GM12878 (cell line): ENCODE measurements at regions not wholly inside any gene's neighbourhood (a gene's known extent, or its start where the extent isn't known, plus 50 kb on each side); places are given as distances from the start of the nearest gene placed in this dataset.

ENCODE experiments used
- ATAC-seq: fragments of 200-7000 bp; cut with Tn5 transposase; 3 replicates; pipeline ENCODE4 v1.9.1; 2020; ENCODE audit warnings: mild to moderate bottlenecking, moderate library complexity
- BruUV-seq: library from RNA; stranded (reverse); fragments of 400-500 nt; replicated peaks from 2 replicates; lab custom pipeline; 2021; lab: Mats Ljungman, UMichigan
- CTCF ChIA-PET: fragments of 300-600 bp; sonication (Branson Sonifier 250); formaldehyde crosslinking; extraction: SDS; loops from one replicate; lab custom pipeline; 2021; ENCODE audit warnings: inconsistent platforms; lab: Yijun Ruan, JAX
- POLR2A ChIA-PET: fragments of 350-600 bp; formaldehyde crosslinking; extraction: SDS; loops from one replicate; lab custom pipeline; 2021; ENCODE audit warnings: inconsistent platforms; lab: Charles Lee
- RAD21 ChIA-PET: fragments of 300-600 bp; sonication (Branson Sonifier 250); formaldehyde crosslinking; loops from one replicate; lab custom pipeline; 2023; ENCODE audit warnings: antibody characterized with exemption; ENCODE audit not compliant: unreplicated experiment; lab: Charles Lee
- SMC1A ChIA-PET: fragments of 300-600 bp; sonication (Branson Sonifier 250); formaldehyde crosslinking; loops from one replicate; lab custom pipeline; 2023; ENCODE audit not compliant: unreplicated experiment, uncharacterized antibody; lab: Charles Lee
- DNase-seq: peaks from one replicate; pipeline ENCODE4 v3.0.0-alpha.2; 2011; ENCODE audit warnings: low read depth, low spot score
- FAIRE-seq: peaks from 3 replicates; lab custom pipeline; 2011; peaks lifted over from hg19 to GRCh38; lab: Jason Lieb, UNC
- H2AFZ ChIP-seq: 2 replicates; pipeline ENCODE4 v1.6.0; 2011; ENCODE audit warnings: low read depth, low read length, control low read depth; ENCODE audit not compliant: control insufficient read depth
- H3K27ac ChIP-seq: 2 replicates; pipeline ENCODE4 v1.5.1; 2011; ENCODE audit warnings: control low read depth; ENCODE audit not compliant: control insufficient read depth, insufficient read depth
- H3K27me3 ChIP-seq, 2 experiments: replicated peaks in 1 of 2; 2 replicates each; pipeline versions ENCODE4 v1.6.0 to v1.6.1; 2011; ENCODE audit warnings: low read length in 1 of 2; ENCODE audit not compliant: control insufficient read depth in 2 of 2, insufficient read depth in 2 of 2
- H3K36me3 ChIP-seq, 2 experiments: 2 replicates each; pipeline ENCODE4 v1.5.1; 2011; ENCODE audit warnings: low read length in 1 of 2; ENCODE audit not compliant: control insufficient read depth in 2 of 2, insufficient read depth in 2 of 2
- H3K4me1 ChIP-seq: 2 replicates; pipeline ENCODE4 v1.6.1; 2011; ENCODE audit warnings: mild to moderate bottlenecking, low read length, moderate library complexity, mixed read lengths; ENCODE audit not compliant: control insufficient read depth, insufficient read depth
- H3K4me2 ChIP-seq: 2 replicates; pipeline ENCODE4 v1.6.0; 2011; ENCODE audit warnings: control low read depth; ENCODE audit not compliant: control insufficient read depth, insufficient read depth
- H3K4me3 ChIP-seq: fragments of 200-600 bp; sonication (generic); 2 replicates; pipeline ENCODE4 v1.5.1; 2016
- H3K79me2 ChIP-seq: 2 replicates; pipeline ENCODE4 v1.6.0; 2011; ENCODE audit warnings: low read length; ENCODE audit not compliant: control insufficient read depth, insufficient read depth
- H3K9ac ChIP-seq: 2 replicates; pipeline ENCODE4 v1.8.0; 2011; ENCODE audit warnings: low read length, control low read depth, mixed read lengths; ENCODE audit not compliant: control insufficient read depth, insufficient read depth
- H3K9me3 ChIP-seq: replicated peaks from 3 replicates; pipeline ENCODE4 v1.5.1; 2011; ENCODE audit warnings: mild to moderate bottlenecking, low read length; ENCODE audit not compliant: control insufficient read depth, insufficient read depth
- H4K20me1 ChIP-seq: 2 replicates; pipeline ENCODE4 v1.6.0; 2011; ENCODE audit not compliant: control insufficient read depth, insufficient read depth
- ATF3 ChIP-seq: IDR thresholded peaks from 2 replicates; pipeline ENCODE4 v1.6.1; 2011; ENCODE audit warnings: low read depth, mild to moderate bottlenecking, low read length, moderate library complexity, borderline replicate concordance; ENCODE audit errors: extremely low read depth
- CBX3 ChIP-seq: fragments of 200-600 bp; sonication (generic); IDR thresholded peaks from 2 replicates; pipeline ENCODE4 v1.6.1; 2016; ENCODE audit warnings: low read depth, borderline replicate concordance
- CHD1 ChIP-seq: IDR thresholded peaks from 2 replicates; pipeline ENCODE4 v1.6.1; 2012; ENCODE audit warnings: low read depth, low read length, improper control_type of control experiment
- ETV6 ChIP-seq, 2 experiments: fragments of 450-650 bp in 1 of 2; IDR thresholded peaks in 1 of 2; conservative IDR thresholded peaks in 1 of 2; 2 replicates each; pipeline ENCODE4 v1.6.1; 2014; ENCODE audit warnings: antibody characterized with exemption in 1 of 2, borderline replicate concordance in 1 of 2, low read depth in 1 of 2, mild to moderate bottlenecking in 1 of 2, moderate library complexity in 1 of 2
- GABPA ChIP-seq: IDR thresholded peaks from 2 replicates; pipeline ENCODE4 v1.6.1; 2014; ENCODE audit warnings: antibody characterized with exemption, low read depth, mild to moderate bottlenecking, inconsistent platforms
- HDGF ChIP-seq: fragments of 450-650 bp; IDR thresholded peaks from 2 replicates; pipeline ENCODE4 v1.6.1; 2016; ENCODE audit warnings: antibody characterized with exemption
- IKZF1 ChIP-seq: fragments of 450-650 bp; conservative IDR thresholded peaks from 2 replicates; pipeline ENCODE4 v1.6.1; 2017; ENCODE audit warnings: antibody characterized with exemption, mild to moderate bottlenecking
- MAX ChIP-seq: IDR thresholded peaks from 2 replicates; pipeline ENCODE4 v1.6.1; 2012; ENCODE audit warnings: low read depth, low read length, improper control_type of control experiment
- MEF2A ChIP-seq: IDR thresholded peaks from 2 replicates; pipeline ENCODE4 v1.6.1; 2011; ENCODE audit warnings: low read depth, mild to moderate bottlenecking, low read length, moderate library complexity; ENCODE audit not compliant: insufficient read depth
- MTA3 ChIP-seq: IDR thresholded peaks from 2 replicates; pipeline ENCODE4 v1.6.1; 2012; ENCODE audit warnings: low read length, inconsistent platforms, borderline replicate concordance
- NR2F1 ChIP-seq: fragments of 450-650 bp; conservative IDR thresholded peaks from 2 replicates; pipeline ENCODE4 v1.6.1; 2017; ENCODE audit warnings: mild to moderate bottlenecking
- POLR2AphosphoS5 ChIP-seq: IDR thresholded peaks from 2 replicates; pipeline ENCODE4 v1.6.1; 2011; ENCODE audit warnings: mild to moderate bottlenecking, low read length, inconsistent platforms
- RELB ChIP-seq: fragments of 450-650 bp; IDR thresholded peaks from 2 replicates; pipeline ENCODE4 v1.6.1; 2017; ENCODE audit warnings: low read depth, mild to moderate bottlenecking, moderate library complexity
- SIN3A ChIP-seq: IDR thresholded peaks from 2 replicates; pipeline ENCODE4 v1.6.1; 2012; ENCODE audit warnings: low read depth, low read length, improper control_type of control experiment
- SPI1 ChIP-seq: IDR thresholded peaks from 2 replicates; pipeline ENCODE4 v1.6.1; 2011; ENCODE audit warnings: low read depth, mild to moderate bottlenecking, low read length, moderate library complexity, borderline replicate concordance; ENCODE audit not compliant: insufficient read depth
- SUPT20H ChIP-seq: IDR thresholded peaks from 2 replicates; pipeline ENCODE4 v1.6.1; 2011; ENCODE audit warnings: low read depth, mild to moderate bottlenecking, low read length, moderate library complexity, borderline replicate concordance; ENCODE audit not compliant: control insufficient read depth
- ZSCAN29 ChIP-seq: fragments of 450-650 bp; IDR thresholded peaks from 2 replicates; pipeline ENCODE4 v1.6.1; 2017; ENCODE audit warnings: mild to moderate bottlenecking, moderate library complexity
- WGBS: methylation state at CpG from one replicate; pipeline ENCODE4 v1.1.6; 2016; ENCODE audit warnings: low lambda C conversion rate; ENCODE audit not compliant: insufficient replicate concordance, insufficient coverage; ENCODE audit errors: missing lambda C conversion rate; 5-methylcytosine and 5-hydroxymethylcytosine counted together
- in situ Hi-C: fragments of 300-500 bp; cut with MboI; formaldehyde crosslinking; loops from 9 replicates; pipeline ENCODE4 v1.14.3; 2018; ENCODE audit warnings: mixed read lengths
- intact Hi-C: fragments of 100-400 bp; cut with micrococcal nuclease; formaldehyde crosslinking; loops from one replicate; pipeline ENCODE4 v1.14.2; 2022; ENCODE audit not compliant: unreplicated experiment

- BruUV-seq = no TSS peak
- H3K27me3 ChIP-seq = no peaks in the 10 kb centered on the region
- no peaks in the 10 kb centered on the region; the same call in 2 of the 3 replicates for H3K9me3 ChIP-seq
- H3K4me2 ChIP-seq = no peak overlapping the region
- 10% methylated on average over 9 of the region's 9 CpGs for WGBS
- H2AFZ ChIP-seq = no peak overlapping the region
- FAIRE-seq (no peak), ATAC-seq (no peak), DNase-seq (no peak)
- SMC1A ChIA-PET = no interaction called here
- in situ Hi-C loops = no loop called here
- H3K27ac ChIP-seq = no peak overlapping the region
- H3K36me3 ChIP-seq = no peaks in the 10 kb centered on the region
- POLR2A ChIA-PET = no interaction called here
- no peak for TF ChIP-seq POLR2AphosphoS5
- TF ChIP-seq IKZF1 = no peak
- no peak for TF ChIP-seq SPI1
- TF ChIP-seq NR2F1 = no peak
- TF ChIP-seq MAX = no peak
- TF ChIP-seq SUPT20H = no peak
- H3K4me3 ChIP-seq = no peak overlapping the region
- intact Hi-C loops = no loop called here
- no peaks in the 10 kb centered on the region for H3K4me1 ChIP-seq
- RAD21 ChIA-PET = no interaction called here
- CTCF ChIA-PET = no interaction called here
- no peak overlapping the region for H3K9ac ChIP-seq
- H3K79me2 ChIP-seq = no peaks in the 10 kb centered on the region
- no peaks in the 10 kb centered on the region for H4K20me1 ChIP-seq
Measured at GRCh38 chr7:67813621-67814292, 817.1 kb downstream of the TYW1 start.

- no peak overlapping the region for H3K27ac ChIP-seq
- 25% methylated on average over 1 of the region's 1 CpG for WGBS
- POLR2A ChIA-PET = no interaction called here
- H2AFZ ChIP-seq = no peak overlapping the region
- no peak for FAIRE-seq
- H3K9me3 ChIP-seq = no peaks in the 10 kb centered on the region
- no peaks in the 10 kb centered on the region for H3K27me3 ChIP-seq
- H3K79me2 ChIP-seq = no peaks in the 10 kb centered on the region
- no TSS peak for BruUV-seq
- no peaks in the 10 kb centered on the region for H3K4me1 ChIP-seq
- no peak overlapping the region for H3K4me3 ChIP-seq
- RAD21 ChIA-PET = no interaction called here
- SMC1A ChIA-PET = no interaction called here
- CTCF ChIA-PET = no interaction called here
- ATAC-seq = no peak
- H4K20me1 ChIP-seq = no peaks in the 10 kb centered on the region
- intact Hi-C loops (no loop called here), in situ Hi-C loops (no loop called here)
- no peak overlapping the region for H3K9ac ChIP-seq
- no peak overlapping the region for H3K4me2 ChIP-seq
- no peaks in the 10 kb centered on the region for H3K36me3 ChIP-seq
- DNase-seq = no peak
- TF ChIP-seq SIN3A (no peak), GABPA (no peak), ZSCAN29 (no peak), ETV6 (conservative IDR thresholded peaks at IDR 0.05 in 1 of 2, IDR thresholded peaks at IDR 0.05 in 1 of 2; ENCODE audit: borderline replicate concordance in 1 of 2, low read depth in 1 of 2) (no peak), CHD1 (no peak), CBX3 (no peak), ATF3 (no peak), RELB (no peak), MTA3 (no peak), HDGF (no peak), MEF2A (no peak)
Measured at GRCh38 chr7:67817481-67817880, 820.8 kb downstream of the TYW1 start.
